Activated CD4-positive, alpha-beta T cell treated with anti-CD3 and anti-CD28 coated beads, Interleukin-2, Interleukin-6, amounts not matched to agents 100 ng/mL and 50 ng/mL, durations not matched to agents 16 hours and 8 hours (primary cell): ENCODE measurements at regions not wholly inside any gene's neighbourhood (a gene's known extent, or its start where the extent isn't known, plus 50 kb on each side); places are given as distances from the start of the nearest gene placed in this dataset.

Experiments
- DNase-seq: peaks from one replicate; pipeline ENCODE4 v3.0.0-alpha.2; 2020

- no peak for DNase-seq
Observed at GRCh38 chr16:50868577-50868976, 126.7 kb downstream of the CYLD start.

- DNase-seq, result no peak
Observed at GRCh38 chr16:50866806-50867205, 124.9 kb downstream of the CYLD start.

GRCh38 chr16:50864386-50864785, 122.5 kb downstream of the CYLD start:
- DNase-seq, result no peak

GRCh38 chr16:50863644-50864144, 121.8 kb downstream of the CYLD start:
- DNase-seq, result no peak

- no peak for DNase-seq
Observed at GRCh38 chr16:50862818-50863643, 121.1 kb downstream of the CYLD start.

GRCh38 chr16:50861970-50862411, 120.1 kb downstream of the CYLD start:
- DNase-seq, result no peak

- no peak for DNase-seq
Observed at GRCh38 chr16:50861451-50861850, 119.6 kb downstream of the CYLD start.

- DNase-seq, result no peak
Observed at GRCh38 chr16:50859628-50860360, 117.9 kb downstream of the CYLD start.

GRCh38 chr16:50858877-50859627, 117.2 kb downstream of the CYLD start:
- DNase-seq, result no peak

- no peak for DNase-seq
Observed at GRCh38 chr16:50858376-50858775, 116.5 kb downstream of the CYLD start.

GRCh38 chr16:50857881-50858280, 116.0 kb downstream of the CYLD start:
- DNase-seq, result no peak

GRCh38 chr16:50856991-50857390, 115.1 kb downstream of the CYLD start:
- no peak for DNase-seq

GRCh38 chr16:50853329-50853728, 111.4 kb downstream of the CYLD start:
- no peak for DNase-seq
